Activated CD8-positive, alpha-beta T cell treated with anti-CD3 and anti-CD28 coated beads for 36 hours (primary cell): ENCODE measurements at regions not wholly inside any gene's neighbourhood (a gene's known extent, or its start where the extent isn't known, plus 50 kb on each side); places are given as distances from the start of the nearest gene placed in this dataset.

Experiments used
- ATAC-seq: fragments of 200-7000 bp; cut with Tn5 transposase; one replicate; pipeline ENCODE4 v1.10.0; 2021; ENCODE audit warnings: mild to moderate bottlenecking, moderate library complexity
- CTCF ChIA-PET: fragments of 350-600 bp; sonication (Branson Sonifier 250); formaldehyde crosslinking; loops from one replicate; lab custom pipeline; 2021; ENCODE audit warnings: antibody characterized with exemption; lab: Charles Lee
- POLR2A ChIA-PET: fragments of 350-600 bp; sonication (Branson Sonifier 250); formaldehyde crosslinking; loops from one replicate; lab custom pipeline; 2021; ENCODE audit warnings: antibody characterized with exemption; lab: Charles Lee
- DNase-seq: peaks from one replicate; pipeline ENCODE4 v3.0.0-alpha.2; 2020
- H3K27ac Mint-ChIP-seq: one replicate; pipeline ENCODE4 v1.8.0; 2021; ENCODE audit warnings: mild to moderate bottlenecking, mixed read lengths
- H3K27me3 Mint-ChIP-seq: one replicate; pipeline ENCODE4 v1.8.0; 2021; ENCODE audit warnings: mixed read lengths
- H3K36me3 Mint-ChIP-seq: one replicate; pipeline ENCODE4 v1.8.0; 2021; ENCODE audit warnings: low read depth, mixed read lengths
- H3K4me1 Mint-ChIP-seq: one replicate; pipeline ENCODE4 v1.8.0; 2021; ENCODE audit warnings: low read depth, mixed read lengths
- H3K4me3 Mint-ChIP-seq: one replicate; pipeline ENCODE4 v1.8.0; 2021; ENCODE audit warnings: mild to moderate bottlenecking, moderate library complexity, mixed read lengths
- H3K9me3 Mint-ChIP-seq: one replicate; pipeline ENCODE4 v1.8.0; 2021; ENCODE audit warnings: mixed read lengths
- intact Hi-C: fragments of 100-400 bp; cut with micrococcal nuclease; formaldehyde crosslinking; loops from one replicate; pipeline ENCODE4 v1.10.0; 2022
- TF ChIP-seq, protein P1 (sequence below): fragments of 200-600 bp; IDR thresholded peaks from one replicate; pipeline ENCODE4 v1.8.0; 2022; ENCODE audit warnings: antibody characterized with exemption, mild to moderate bottlenecking

DNA sequence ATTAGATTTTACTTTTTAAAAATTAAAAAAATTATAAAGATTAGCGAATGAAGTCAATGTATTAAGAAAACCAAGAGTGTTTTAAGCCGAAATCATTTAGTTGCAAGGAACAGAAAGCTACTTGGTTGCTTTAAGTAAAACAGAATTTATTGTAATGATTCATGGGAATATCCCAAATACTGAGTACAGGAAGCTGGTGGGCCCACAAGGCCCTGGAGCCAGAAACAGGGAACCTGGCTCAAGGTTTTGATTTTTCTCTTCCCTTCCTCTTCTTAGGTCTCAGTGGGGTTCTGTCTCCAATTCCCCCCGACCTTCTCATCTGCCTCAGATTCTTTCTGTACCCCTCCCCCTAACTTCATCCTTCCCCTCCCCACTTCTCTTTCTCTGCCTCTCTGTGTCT, 229.0 kb downstream of the TLE3 start:
- Mint-ChIP-seq H3K27me3 (no peaks in the 10 kb centered on the region), H3K9me3 (peaks cover 8% of the 10 kb centered on the region), H3K4me3 (no peak overlapping the region), H3K36me3 (no peaks in the 10 kb centered on the region), H3K4me1 (no peaks in the 10 kb centered on the region), H3K27ac (no peak overlapping the region)
- ChIA-PET POLR2A (no interaction called here), CTCF (interaction anchor here (1.4 to 1.8 kb wide), 2 partner anchors 10 to 29 kb away, joined by 3 to 4 read pairs; no protein-coding TSS in a partner anchor)
- DNase-seq (no peak), ATAC-seq (no peak)
- intact Hi-C loops, result no loop called here
- TF ChIP-seq, protein P1, sequence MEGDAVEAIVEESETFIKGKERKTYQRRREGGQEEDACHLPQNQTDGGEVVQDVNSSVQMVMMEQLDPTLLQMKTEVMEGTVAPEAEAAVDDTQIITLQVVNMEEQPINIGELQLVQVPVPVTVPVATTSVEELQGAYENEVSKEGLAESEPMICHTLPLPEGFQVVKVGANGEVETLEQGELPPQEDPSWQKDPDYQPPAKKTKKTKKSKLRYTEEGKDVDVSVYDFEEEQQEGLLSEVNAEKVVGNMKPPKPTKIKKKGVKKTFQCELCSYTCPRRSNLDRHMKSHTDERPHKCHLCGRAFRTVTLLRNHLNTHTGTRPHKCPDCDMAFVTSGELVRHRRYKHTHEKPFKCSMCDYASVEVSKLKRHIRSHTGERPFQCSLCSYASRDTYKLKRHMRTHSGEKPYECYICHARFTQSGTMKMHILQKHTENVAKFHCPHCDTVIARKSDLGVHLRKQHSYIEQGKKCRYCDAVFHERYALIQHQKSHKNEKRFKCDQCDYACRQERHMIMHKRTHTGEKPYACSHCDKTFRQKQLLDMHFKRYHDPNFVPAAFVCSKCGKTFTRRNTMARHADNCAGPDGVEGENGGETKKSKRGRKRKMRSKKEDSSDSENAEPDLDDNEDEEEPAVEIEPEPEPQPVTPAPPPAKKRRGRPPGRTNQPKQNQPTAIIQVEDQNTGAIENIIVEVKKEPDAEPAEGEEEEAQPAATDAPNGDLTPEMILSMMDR, result no peak

GRCh38 chr15:69869291-69869690, 228.4 kb downstream of the TLE3 start:
- TF ChIP-seq, protein P1, result no peak
- Mint-ChIP-seq H3K4me3 (no peak overlapping the region), H3K4me1 (no peaks in the 10 kb centered on the region), H3K9me3 (peaks cover 13% of the 10 kb centered on the region), H3K27ac (no peak overlapping the region), H3K27me3 (no peaks in the 10 kb centered on the region), H3K36me3 (no peaks in the 10 kb centered on the region)
- no peak for ATAC-seq
- no peak for DNase-seq
- ChIA-PET POLR2A (no interaction called here), CTCF (interaction anchor here (1.4 to 1.8 kb wide), 2 partner anchors 11 to 28 kb away, joined by 3 to 4 read pairs; no protein-coding TSS in a partner anchor)
- intact Hi-C loops, result no loop called here

DNA sequence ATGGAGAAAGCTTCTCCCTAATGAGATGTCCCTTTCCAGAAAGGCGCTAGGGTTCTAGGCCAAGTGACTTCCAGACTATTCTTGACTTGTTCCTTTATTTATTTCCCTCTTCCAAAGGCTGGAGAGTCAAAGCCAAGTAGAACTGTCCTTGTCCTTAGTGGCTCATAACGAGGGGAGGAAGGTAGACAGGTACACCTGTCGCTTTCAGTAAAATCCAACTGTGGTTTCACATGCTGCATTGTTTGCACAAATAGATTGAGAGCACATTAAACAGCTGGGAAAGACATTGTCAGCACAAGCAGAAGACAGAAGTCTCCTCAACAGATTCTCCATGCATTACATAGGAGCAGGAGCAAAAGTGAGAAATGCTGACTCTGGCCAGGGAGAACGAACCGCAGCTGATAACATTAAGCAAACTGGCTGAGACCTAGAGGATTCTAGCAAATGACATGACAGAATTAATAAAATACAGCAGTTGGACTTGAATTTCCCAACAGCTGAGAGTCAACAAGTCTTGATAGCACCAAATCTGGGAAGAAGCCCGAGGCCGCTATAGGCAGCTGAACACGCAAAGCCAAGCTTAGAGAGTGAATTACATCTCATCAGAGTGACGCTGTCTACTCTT, 227.7 kb downstream of the TLE3 start:
- Mint-ChIP-seq H3K4me3 (no peak overlapping the region), H3K4me1 (no peaks in the 10 kb centered on the region), H3K9me3 (peaks cover 14% of the 10 kb centered on the region), H3K36me3 (no peaks in the 10 kb centered on the region), H3K27ac (no peak overlapping the region), H3K27me3 (no peaks in the 10 kb centered on the region)
- TF ChIP-seq, protein P1, result no peak
- intact Hi-C loops, result no loop called here
- CTCF ChIA-PET, result no interaction called here
- POLR2A ChIA-PET, result no interaction called here
- ATAC-seq, result no peak
- no peak for DNase-seq

GRCh38 chr15:69871511-69872134, 226.1 kb downstream of the TLE3 start:
- intact Hi-C loops, result no loop called here
- CTCF ChIA-PET, result no interaction called here
- TF ChIP-seq, protein P1, result no peak

DNA sequence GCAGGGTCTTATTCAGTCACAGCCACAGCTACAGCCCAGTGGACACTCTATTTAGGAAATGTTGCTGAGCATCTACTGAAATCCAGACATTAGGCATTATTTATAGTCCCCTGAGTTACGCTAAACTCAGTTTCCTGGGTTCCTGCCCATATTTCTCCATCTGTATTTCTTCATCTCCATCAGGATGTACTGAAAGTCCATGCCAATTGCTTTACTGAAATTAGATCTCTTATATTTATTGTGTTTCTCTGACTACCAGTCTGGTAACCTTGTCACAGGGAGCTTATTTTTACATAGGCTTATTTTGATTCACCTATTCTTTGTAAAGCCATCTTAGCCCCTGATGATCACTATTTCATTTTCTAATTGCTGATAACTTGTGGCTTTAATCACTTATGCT, 223.9 kb downstream of the TLE3 start:
- Mint-ChIP-seq H3K4me1 (no peaks in the 10 kb centered on the region), H3K27me3 (no peaks in the 10 kb centered on the region), H3K9me3 (peaks cover 14% of the 10 kb centered on the region), H3K27ac (no peak overlapping the region), H3K4me3 (no peak overlapping the region), H3K36me3 (no peaks in the 10 kb centered on the region)
- TF ChIP-seq, protein P1, result no peak
- DNase-seq, result no peak
- intact Hi-C loops, result no loop called here
- CTCF ChIA-PET, result interaction anchor here (0.9 kb wide), 1 partner anchor 9 kb away, joined by 3 read pairs; no protein-coding TSS in a partner anchor
- no peak for ATAC-seq
- POLR2A ChIA-PET, result no interaction called here

More at GRCh38 chr15:69871511-69872134, 226.1 kb downstream of the TLE3 start:
- POLR2A ChIA-PET, result no interaction called here
- H3K27me3 Mint-ChIP-seq, result no peaks in the 10 kb centered on the region
- no peak overlapping the region for H3K27ac Mint-ChIP-seq
- peaks cover 14% of the 10 kb centered on the region for H3K9me3 Mint-ChIP-seq
- ATAC-seq (no peak), DNase-seq (no peak)
- H3K36me3 Mint-ChIP-seq, result no peaks in the 10 kb centered on the region
- no peak overlapping the region for H3K4me3 Mint-ChIP-seq
- H3K4me1 Mint-ChIP-seq, result no peaks in the 10 kb centered on the region
